Hepatocyte (in vitro differentiated cells): ENCODE measurements at regions not wholly inside any gene's neighbourhood (a gene's known extent, or its start where the extent isn't known, plus 50 kb on each side); places are given as distances from the start of the nearest gene placed in this dataset.

Experiments used
- CTCF ChIP-seq: fragments of 200-600 bp; sonication (generic); IDR thresholded peaks from 2 replicates; pipeline ENCODE4 v1.5.1; 2016; ENCODE audit warnings: antibody characterized with exemption, mild to moderate bottlenecking; ENCODE audit not compliant: poor library complexity
- EZH2 ChIP-seq: fragments of 200-600 bp; sonication (generic); IDR thresholded peaks from 2 replicates; pipeline ENCODE4 v1.6.1; 2016; ENCODE audit warnings: antibody characterized with exemption, mild to moderate bottlenecking, borderline replicate concordance
- EZH2phosphoT487 ChIP-seq: fragments of 200-600 bp; sonication (generic); IDR thresholded peaks from one replicate; pipeline ENCODE4 v1.6.1; 2018; ENCODE audit warnings: antibody characterized with exemption, mild to moderate bottlenecking, low read depth, moderate library complexity; ENCODE audit not compliant: unreplicated experiment, severe bottlenecking

- TF ChIP-seq EZH2 (no peak), CTCF (no peak), EZH2phosphoT487 (no peak)
These were observed 387.3 kb downstream of the LRIG3 start for GRCh38 chr12:58532855-58533608.
